BLaER1 (cell line): ENCODE measurements at regions not wholly inside any gene's neighbourhood (a gene's known extent, or its start where the extent isn't known, plus 50 kb on each side); places are given as distances from the start of the nearest gene placed in this dataset.
"Not testable (repeated sequence)": the region's sequence is repeated elsewhere in the genome, so short reads cannot be mapped to it uniquely, and the experiment has no call there.

Experiments
- H3K27ac ChIP-seq: shearing (Covaris generic); formaldehyde crosslinking; 2 replicates; pipeline ENCODE4 v1.8.1; 2022
- H3K27me3 ChIP-seq: shearing (Covaris generic); formaldehyde crosslinking; 2 replicates; pipeline ENCODE4 v1.8.1; 2022
- H3K36me3 ChIP-seq: shearing (Covaris generic); formaldehyde crosslinking; 2 replicates; pipeline ENCODE4 v1.8.1; 2022
- H3K4me1 ChIP-seq: shearing (Covaris generic); formaldehyde crosslinking; 2 replicates; pipeline ENCODE4 v1.8.1; 2022
- H3K4me2 ChIP-seq: shearing (Covaris generic); formaldehyde crosslinking; 2 replicates; pipeline ENCODE4 v1.8.1; 2022
- H3K4me3 ChIP-seq: shearing (Covaris generic); formaldehyde crosslinking; 2 replicates; pipeline ENCODE4 v1.8.1; 2022
- H3K9ac ChIP-seq: shearing (Covaris generic); formaldehyde crosslinking; 2 replicates; pipeline ENCODE4 v1.8.1; 2022
- H3K9me3 ChIP-seq: shearing (Covaris generic); formaldehyde crosslinking; 2 replicates; pipeline ENCODE4 v1.8.1; 2022
- H4K20me1 ChIP-seq: shearing (Covaris generic); formaldehyde crosslinking; 2 replicates; pipeline ENCODE4 v1.8.1; 2022
- Cebpa-rat ChIP-seq: shearing (Covaris generic); IDR thresholded peaks from 2 replicates; pipeline ENCODE4 v1.8.1; 2022

DNA sequence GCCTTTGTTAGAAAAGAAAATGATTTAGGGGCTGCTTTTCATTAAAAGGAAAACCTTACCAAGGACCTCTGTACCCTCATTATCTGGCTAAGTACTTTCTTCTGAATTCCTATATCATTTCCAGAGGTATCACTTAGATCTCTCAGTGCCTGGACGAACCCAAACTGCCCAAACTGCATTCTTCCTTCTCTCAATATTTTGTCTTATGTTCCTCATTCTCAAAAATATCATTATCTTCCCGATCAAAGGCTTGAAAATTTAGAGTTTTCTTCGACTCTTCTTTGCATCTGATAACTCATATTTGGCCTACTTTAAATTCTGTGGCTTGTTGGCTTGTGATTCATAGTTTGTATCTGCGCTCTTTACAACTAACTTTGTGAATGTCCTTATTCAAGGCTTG is 136.7 kb upstream of the TAF11L2 start:
- Histone ChIP-seq H3K27ac (no peak overlapping the region), H3K4me1 (no peaks in the 10 kb centered on the region), H3K4me3 (no peak overlapping the region), H3K27me3 (no peaks in the 10 kb centered on the region), H4K20me1 (no peaks in the 10 kb centered on the region), H3K36me3 (no peaks in the 10 kb centered on the region), H3K4me2 (no peak overlapping the region), H3K9me3 (peaks cover 3% of the 10 kb centered on the region; the same call in 1 of the 2 replicates), H3K9ac (no peak overlapping the region)
- TF ChIP-seq Cebpa-rat, result no peak

DNA sequence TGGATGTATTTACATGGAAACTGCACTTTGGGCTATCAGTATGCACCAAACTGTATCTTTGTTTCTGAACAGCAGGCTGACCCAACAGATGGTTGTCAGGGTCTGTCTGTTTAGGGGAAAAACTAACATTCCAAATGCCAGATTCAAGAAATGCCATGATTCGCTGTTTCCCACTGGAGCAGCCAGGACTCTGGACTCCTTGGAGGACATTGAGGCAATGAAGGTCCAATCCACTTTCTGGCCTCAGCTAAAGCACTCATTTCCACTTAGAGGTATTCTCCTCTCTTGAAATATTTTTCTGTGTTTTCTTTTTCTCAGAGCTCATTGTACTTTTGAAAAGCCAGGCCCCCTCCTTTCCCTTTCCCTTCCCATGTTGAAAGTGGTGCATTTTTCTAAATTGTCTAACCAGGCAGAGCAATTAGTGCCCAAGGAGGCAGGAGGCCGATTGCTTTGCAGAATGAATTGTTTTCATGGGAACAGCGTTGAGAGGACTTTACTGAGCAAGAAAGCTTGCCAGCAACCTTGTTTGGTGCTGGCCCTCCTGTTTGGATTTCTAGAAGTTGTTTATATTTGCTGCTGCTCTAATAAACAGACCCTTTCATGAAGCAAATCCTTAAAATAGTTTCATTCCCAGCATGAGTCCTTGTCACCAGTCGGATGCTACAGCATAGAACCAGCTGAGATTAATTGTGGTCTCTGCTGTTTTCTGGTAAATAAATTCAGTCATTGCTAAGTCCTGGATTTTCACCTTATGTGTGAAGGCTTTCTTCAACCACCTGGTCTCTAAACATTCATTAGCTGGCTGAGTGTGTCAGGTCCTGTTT is 132.8 kb upstream of the TAF11L2 start:
- TF ChIP-seq Cebpa-rat, result no peak
- H3K9me3 ChIP-seq, result no peaks in the 10 kb centered on the region
- H3K4me3 ChIP-seq, result no peak overlapping the region
- H3K36me3 ChIP-seq, result no peaks in the 10 kb centered on the region
- H3K4me1 ChIP-seq, result no peaks in the 10 kb centered on the region
- no peaks in the 10 kb centered on the region for H3K27me3 ChIP-seq
- H3K4me2 ChIP-seq, result no peak overlapping the region
- no peak overlapping the region for H3K27ac ChIP-seq
- H4K20me1 ChIP-seq, result no peaks in the 10 kb centered on the region
- H3K9ac ChIP-seq, result no peak overlapping the region

DNA sequence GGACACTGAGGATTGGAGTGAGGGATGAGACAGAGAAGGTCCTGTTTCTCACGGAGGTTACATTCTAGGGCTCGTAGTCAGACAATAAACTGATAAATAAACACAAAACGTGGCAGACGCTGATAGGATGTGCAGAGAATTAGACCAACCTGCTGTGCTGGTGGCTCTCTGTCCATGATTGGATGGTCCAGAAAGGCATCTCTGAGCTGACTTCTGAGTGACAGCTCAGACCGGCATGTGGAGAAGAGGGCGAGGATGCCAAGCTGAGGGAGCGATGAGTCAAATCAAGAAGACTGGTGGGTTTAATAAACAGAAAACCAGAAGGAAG is 132.3 kb upstream of the TAF11L2 start:
- H3K27me3 ChIP-seq, result no peaks in the 10 kb centered on the region
- no peak overlapping the region for H3K27ac ChIP-seq
- no peaks in the 10 kb centered on the region for H3K4me1 ChIP-seq
- H3K4me2 ChIP-seq, result no peak overlapping the region
- H3K9me3 ChIP-seq, result no peaks in the 10 kb centered on the region
- no peak overlapping the region for H3K4me3 ChIP-seq
- no peak overlapping the region for H3K9ac ChIP-seq
- no peaks in the 10 kb centered on the region for H3K36me3 ChIP-seq
- no peaks in the 10 kb centered on the region for H4K20me1 ChIP-seq
- TF ChIP-seq Cebpa-rat, result no peak

DNA sequence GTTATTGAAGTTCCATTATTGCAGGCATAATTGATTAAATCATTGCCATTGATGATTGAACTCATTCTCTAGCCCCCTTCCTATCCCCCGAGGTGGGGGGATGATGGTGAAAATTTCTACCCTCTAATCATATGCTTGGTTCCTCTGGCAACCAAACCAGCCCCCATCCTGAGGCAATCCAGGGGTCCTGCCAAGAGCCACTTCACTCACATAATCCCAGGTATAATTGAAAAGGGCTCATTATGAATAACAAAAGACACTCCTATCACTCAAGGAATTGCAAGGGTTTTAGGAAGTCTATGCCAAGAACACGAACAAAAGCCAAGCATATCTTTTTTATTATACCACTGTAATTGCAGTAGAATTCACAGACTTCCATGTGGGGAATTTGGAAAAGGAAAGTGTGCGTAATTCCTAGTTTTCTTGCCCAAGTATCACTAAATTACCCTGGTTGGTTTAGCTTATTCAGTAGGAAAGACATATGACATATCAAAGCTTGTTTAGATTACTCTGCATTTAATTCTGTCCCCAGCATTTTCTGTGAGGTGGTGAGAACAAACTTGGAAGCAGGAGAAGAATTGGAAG is 130.7 kb upstream of the TAF11L2 start:
- Histone ChIP-seq H3K27me3 (no peaks in the 10 kb centered on the region), H3K36me3 (no peaks in the 10 kb centered on the region), H4K20me1 (no peaks in the 10 kb centered on the region), H3K9me3 (no peaks in the 10 kb centered on the region), H3K4me2 (no peak overlapping the region), H3K9ac (no peak overlapping the region), H3K4me3 (no peak overlapping the region), H3K27ac (no peak overlapping the region), H3K4me1 (no peaks in the 10 kb centered on the region)
- no peak for TF ChIP-seq Cebpa-rat

DNA sequence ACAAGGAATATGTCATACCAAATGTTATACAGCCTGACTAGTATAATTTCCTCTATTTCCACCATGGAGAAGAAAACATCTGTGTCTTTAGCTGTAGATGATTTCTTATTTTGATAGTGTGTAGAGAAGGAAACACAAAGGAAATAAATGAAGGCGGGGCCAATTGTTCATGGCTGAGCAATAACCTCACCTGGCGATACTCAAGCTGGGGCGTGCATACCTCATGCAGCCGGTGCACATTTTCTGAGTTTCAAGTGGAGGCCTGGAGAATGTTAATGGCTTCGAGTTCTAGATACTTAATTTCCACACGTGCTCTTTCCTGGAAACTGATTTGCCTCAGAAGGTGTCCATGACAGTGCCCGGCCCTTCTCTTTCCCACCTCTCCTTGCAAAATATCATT is 127.4 kb upstream of the TAF11L2 start:
- TF ChIP-seq Cebpa-rat, result no peak

DNA sequence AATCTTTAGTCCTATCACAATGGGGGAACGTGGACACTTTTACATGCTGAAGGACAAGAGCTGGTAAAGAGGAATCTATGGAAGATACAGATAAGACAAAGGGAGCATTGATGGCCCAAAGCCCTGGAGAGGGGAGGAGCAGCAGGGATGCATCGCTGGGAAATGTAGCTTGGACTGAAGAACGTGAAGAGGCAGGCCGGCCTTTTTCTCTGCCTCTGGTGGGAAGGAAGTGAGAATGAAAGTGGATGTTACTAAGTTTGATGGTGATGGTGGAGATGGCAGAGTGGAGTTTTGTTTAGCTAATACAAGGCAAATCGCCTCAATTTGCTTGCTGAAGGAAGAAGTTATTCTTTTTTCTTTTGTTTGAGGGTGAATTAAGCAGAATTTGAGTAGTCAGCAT is 124.6 kb upstream of the TAF11L2 start:
- no peak overlapping the region for H3K27ac ChIP-seq
- no peak overlapping the region for H3K4me2 ChIP-seq
- no peaks in the 10 kb centered on the region for H3K9me3 ChIP-seq
- H3K27me3 ChIP-seq, result no peaks in the 10 kb centered on the region
- TF ChIP-seq Cebpa-rat, result no peak
- no peaks in the 10 kb centered on the region for H3K4me1 ChIP-seq
- no peak overlapping the region for H3K9ac ChIP-seq
- no peak overlapping the region for H3K4me3 ChIP-seq
- H4K20me1 ChIP-seq, result no peaks in the 10 kb centered on the region
- H3K36me3 ChIP-seq, result no peaks in the 10 kb centered on the region

More for the DNA sequence above, 127.4 kb upstream of the TAF11L2 start:
- H3K9me3 ChIP-seq, result no peaks in the 10 kb centered on the region
- H3K27ac ChIP-seq, result no peak overlapping the region
- H3K27me3 ChIP-seq, result no peaks in the 10 kb centered on the region
- no peaks in the 10 kb centered on the region for H3K4me1 ChIP-seq
- no peaks in the 10 kb centered on the region for H3K36me3 ChIP-seq
- H3K4me2 ChIP-seq, result no peak overlapping the region
- no peak overlapping the region for H3K9ac ChIP-seq
- no peak overlapping the region for H3K4me3 ChIP-seq
- no peaks in the 10 kb centered on the region for H4K20me1 ChIP-seq

DNA sequence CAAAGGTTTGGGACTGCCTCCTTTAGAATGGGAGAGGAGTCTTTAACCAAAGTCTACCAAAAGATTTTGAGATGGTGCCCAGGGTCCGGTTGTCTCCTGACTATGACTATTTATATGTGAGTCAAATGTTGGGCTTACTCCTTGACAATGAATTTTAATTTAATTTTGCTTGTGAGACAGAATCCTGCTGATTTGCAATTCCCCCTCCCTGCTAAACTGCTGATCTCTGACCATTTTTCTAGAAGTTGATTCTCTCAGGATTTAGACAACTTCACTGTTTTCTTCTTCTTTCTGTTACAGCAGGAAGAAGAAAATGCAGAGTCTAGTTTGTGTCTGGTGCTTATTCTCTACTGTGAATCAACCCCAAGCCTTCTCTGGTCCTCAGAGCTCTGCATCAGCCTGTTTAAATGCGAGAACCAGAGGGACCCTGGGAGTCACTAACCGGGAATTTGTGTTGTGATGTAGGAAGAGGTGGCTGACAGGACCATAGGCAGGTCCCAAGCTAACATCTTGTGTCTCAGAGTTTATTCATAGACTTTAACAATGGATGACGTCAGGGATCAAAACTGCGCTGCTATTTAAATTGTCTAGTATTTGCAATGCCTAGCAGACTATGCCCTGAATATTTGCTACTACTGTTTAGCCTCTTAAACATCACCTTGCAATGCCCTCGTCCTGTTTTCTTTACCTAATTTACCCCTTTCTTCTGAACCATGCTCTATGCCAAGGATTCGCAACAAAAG is 124.0 kb upstream of the TAF11L2 start:
- Histone ChIP-seq H3K36me3 (no peaks in the 10 kb centered on the region), H3K27ac (no peak overlapping the region), H3K9ac (no peak overlapping the region), H3K4me1 (no peaks in the 10 kb centered on the region), H3K4me3 (no peak overlapping the region), H3K9me3 (no peaks in the 10 kb centered on the region), H4K20me1 (no peaks in the 10 kb centered on the region), H3K4me2 (no peak overlapping the region), H3K27me3 (no peaks in the 10 kb centered on the region)
- TF ChIP-seq Cebpa-rat, result no peak

DNA sequence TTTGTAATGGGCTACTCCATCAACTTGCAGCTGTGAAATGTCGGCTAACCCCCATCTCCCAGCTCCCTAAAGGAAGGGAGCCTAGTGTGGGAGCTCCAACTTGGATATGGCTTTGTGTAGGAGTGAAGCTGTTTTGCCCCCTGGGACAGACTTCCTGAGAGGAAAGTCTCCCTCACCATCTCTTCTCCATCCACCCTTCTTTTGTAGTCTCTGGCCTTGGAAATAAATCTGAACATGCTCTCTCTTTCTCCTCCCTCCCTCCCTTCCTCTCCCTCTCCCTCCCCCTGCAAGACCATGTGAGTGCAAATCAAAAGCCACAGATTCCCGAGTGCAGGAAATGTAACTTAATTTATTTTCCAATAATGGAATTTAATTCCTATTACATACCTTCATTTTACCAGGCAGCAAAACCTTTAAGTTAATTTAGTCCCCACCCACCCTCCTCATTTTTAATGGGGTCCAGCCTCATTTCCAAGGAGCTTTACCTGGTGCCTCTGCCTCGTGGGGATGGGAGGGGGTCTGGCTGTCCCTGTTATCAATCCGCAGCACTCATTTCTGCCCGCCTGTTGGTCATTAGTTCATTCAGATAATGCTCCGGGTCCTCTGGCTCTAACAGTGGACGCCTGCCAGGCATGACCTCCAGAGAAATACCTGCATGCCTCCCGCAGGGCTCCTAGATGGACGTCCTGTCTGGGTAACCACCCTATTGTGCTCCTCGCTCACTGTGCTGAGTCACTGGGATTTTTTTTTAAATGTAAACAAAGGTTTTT is 122.9 kb upstream of the TAF11L2 start:
- no peaks in the 10 kb centered on the region for H3K4me1 ChIP-seq
- no peak overlapping the region for H3K9ac ChIP-seq
- no peak overlapping the region for H3K4me3 ChIP-seq
- H3K27me3 ChIP-seq, result no peaks in the 10 kb centered on the region
- H4K20me1 ChIP-seq, result no peaks in the 10 kb centered on the region
- H3K27ac ChIP-seq, result no peak overlapping the region
- TF ChIP-seq Cebpa-rat, result no peak
- no peak overlapping the region for H3K4me2 ChIP-seq
- no peaks in the 10 kb centered on the region for H3K9me3 ChIP-seq
- H3K36me3 ChIP-seq, result no peaks in the 10 kb centered on the region

DNA sequence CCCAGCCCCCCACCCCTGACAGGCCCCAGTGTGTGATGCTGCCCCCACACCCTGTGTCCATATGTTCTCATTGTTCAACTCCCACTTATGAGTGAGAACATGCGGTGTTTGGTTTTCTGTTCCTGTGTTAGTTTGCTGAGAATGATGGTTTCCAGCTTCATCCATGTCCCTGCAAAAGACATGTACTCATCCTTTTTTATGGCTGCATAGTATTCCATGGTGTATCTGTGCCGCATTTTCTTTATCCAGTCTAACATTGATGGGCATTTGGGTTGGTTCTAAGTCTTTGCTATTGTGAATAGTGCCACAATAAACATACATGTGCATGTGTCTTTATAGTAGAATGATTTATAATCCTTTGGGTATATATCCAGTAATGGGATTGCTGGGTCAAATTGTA is 122.1 kb upstream of the TAF11L2 start:
- not testable (repeated sequence) for H3K27ac ChIP-seq, H3K4me2 ChIP-seq

More for the DNA sequence above, 122.1 kb upstream of the TAF11L2 start:
- not testable (repeated sequence) for H4K20me1 ChIP-seq, H3K9me3 ChIP-seq, H3K36me3 ChIP-seq, H3K4me1 ChIP-seq, H3K27me3 ChIP-seq, H3K9ac ChIP-seq, H3K4me3 ChIP-seq
